Stimulated activated CD8-positive, alpha-beta memory T cell treated with anti-CD3 and anti-CD28 coated beads, Interleukin-15, amount 100 ng/mL, for 24 hours (primary cell): ENCODE measurements at regions not wholly inside any gene's neighbourhood (a gene's known extent, or its start where the extent isn't known, plus 50 kb on each side); places are given as distances from the start of the nearest gene placed in this dataset.
"Not testable (repeated sequence)": the region's sequence is repeated elsewhere in the genome, so short reads cannot be mapped to it uniquely, and the experiment has no call there.

Experiments
- DNase-seq: peaks from one replicate; pipeline ENCODE4 v3.0.0-alpha.2; 2020; ENCODE audit warnings: low read depth

DNA sequence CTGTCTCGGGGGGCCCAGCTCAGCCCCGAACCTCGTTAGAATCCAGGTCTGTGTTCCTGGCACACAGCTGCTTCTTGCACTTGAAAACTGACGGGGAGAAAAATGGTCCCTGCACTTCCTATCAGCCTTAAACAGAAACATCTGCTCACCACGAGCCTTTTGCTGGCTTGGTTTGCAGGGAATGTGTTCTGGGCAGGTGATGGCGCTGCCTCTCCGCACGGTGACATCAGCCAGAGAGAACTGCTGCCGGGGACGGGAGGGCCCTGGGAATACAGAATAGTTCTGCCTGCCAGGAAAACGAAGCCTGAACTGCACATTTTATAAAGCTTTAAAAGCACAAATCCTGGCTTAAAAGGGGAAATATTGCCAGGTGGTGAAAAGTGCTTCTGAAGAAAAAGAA lies 622.5 kb downstream of the TYW1 start:
- no peak for DNase-seq

GRCh38 chr7:67620216-67620933 lies 623.7 kb downstream of the TYW1 start:
- no peak for DNase-seq

GRCh38 chr7:67621704-67622103 lies 625.1 kb downstream of the TYW1 start:
- DNase-seq, result no peak

- DNase-seq, result no peak
Measured at GRCh38 chr7:67625257-67625737, 628.7 kb downstream of the TYW1 start.

GRCh38 chr7:67631476-67631875 lies 634.8 kb downstream of the TYW1 start:
- DNase-seq, result no peak

DNA sequence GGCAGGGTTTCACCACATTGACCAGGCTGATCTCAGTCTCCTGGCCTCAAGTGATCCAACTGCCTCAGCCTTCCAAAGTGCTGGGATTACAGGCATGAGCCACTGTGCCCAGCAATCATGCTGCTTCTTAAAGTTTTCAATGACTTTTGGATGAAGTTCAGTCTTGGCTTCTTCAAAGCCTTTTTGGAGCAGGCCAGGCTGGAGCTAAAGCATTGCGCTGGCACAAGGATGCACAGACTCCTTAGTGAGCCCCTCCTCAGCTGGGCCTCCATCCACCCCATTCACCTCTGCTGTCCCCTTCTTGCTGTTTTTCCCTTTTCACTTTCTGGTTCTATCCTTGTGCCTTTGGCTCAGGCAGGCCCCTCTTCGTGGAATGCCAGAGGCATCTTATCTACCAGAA lies 638.6 kb downstream of the TYW1 start:
- no peak for DNase-seq

DNA sequence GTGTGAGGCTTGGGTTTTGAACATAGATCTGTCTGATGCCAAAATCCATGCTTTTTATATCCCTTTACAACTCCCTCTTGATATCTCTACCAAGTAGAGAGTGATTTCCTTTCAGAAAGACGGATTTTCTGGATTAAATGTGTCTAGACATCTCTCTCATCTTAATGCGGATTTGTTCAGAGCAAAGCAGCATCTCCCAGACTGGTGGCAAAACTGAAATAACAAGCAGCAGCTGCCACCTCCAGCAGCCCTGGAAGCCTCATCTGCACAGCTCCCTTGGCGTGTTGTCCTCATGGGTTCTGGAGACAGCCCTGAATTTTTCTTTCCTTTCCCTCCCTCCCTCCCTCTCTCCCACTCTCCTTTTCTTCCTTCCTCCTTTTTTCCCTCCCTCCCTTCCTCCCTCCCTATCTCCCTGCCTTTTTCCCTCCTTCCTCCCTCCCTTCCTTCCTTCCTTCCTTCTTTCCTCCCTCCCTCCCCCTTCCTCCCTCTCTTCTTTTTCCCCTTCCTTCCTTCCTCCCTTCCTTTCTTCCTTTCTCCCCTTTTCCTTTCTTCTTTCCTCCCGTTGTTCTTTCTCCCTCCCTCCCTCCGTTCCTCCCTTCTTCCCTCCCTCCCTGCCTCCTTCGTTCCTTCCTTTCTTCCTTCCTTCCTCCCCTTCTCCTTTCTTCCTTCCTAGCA lies 639.9 kb downstream of the TYW1 start:
- DNase-seq, result no peak

DNA sequence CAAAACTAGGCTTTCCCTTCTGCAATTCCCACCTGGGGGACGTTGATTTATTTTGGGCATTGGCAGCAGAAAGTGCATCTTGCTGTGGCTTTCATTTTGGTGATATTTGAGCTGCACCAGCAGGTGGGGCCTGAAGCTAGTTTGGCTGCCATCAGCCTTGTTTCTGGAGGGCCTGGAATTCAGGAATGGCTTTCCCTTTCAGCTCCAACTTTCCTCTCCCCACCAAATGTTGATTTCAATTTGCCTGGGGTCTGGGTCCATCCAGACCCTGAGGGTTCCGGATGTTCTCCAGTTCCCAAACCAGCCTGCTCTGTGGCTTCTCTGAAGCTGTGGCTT lies 640.4 kb downstream of the TYW1 start:
- no peak for DNase-seq

DNA sequence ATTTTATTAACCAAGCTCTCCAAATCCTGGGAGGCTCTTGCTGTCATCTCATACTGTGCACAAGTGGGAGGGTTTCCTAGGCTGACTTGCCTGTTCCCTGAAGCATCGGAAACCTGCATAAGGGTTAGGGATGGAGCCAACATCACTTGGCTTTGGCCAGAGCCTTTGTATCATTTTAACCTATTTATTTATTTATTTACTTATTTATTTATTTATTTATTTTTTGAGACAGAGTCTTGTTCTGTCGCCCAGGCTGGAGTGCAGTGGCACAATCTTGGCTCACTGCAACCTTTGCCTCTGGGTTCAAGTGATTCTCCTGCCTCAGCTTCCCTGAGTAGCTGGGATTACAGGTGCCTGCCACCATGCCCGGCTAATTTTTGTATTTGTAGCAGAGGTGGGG lies 645.9 kb downstream of the TYW1 start:
- not testable (repeated sequence) for DNase-seq

DNA sequence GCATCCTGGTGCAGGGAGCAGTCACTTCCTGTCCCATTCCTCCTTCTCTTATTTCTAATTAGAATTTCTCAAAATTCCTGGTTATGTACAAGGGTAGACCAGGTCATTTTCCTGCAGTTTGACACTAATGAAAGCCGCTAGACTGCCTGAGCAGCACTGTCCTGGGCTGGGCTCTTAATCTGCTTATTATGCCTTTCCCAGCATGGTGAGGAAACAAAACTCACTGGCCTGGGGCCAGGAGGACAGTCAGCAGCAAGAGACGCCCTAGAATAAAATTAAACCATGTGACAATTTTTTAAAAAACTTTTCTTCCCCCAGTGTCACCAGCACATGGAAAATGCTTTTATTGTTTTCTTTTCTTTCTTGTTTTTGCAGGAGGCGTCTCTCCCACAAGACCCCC lies 647.5 kb downstream of the TYW1 start:
- DNase-seq, result no peak

GRCh38 chr7:67652937-67653336 lies 656.3 kb downstream of the TYW1 start:
- no peak for DNase-seq

DNA sequence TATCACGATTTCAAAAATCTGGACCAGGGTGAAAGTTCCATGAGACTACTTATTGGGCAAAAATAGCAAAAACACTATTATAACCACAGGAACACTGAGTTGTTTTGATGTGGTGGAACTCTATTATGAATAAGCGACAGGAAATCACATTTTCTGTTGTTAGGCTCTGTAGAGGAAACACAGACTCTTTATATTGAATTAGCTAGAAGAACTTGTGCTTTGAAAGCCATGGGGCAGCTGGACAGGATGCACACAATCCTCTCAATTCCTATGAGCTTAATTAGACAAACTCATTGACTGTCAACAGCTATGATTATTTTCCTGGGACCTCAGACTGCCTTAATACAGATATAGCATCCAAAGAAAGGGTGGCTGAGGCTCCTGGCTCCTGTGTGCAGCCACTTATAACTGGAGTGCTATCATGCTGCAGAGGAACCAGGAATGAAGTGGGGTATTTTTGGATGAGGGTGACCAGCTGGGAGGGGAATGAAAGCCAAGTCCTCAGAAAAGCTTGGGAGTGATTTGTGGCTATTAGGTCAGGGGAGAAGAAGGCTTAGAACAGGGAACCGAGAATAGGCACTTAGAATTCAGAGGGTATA lies 657.3 kb downstream of the TYW1 start:
- no peak for DNase-seq

GRCh38 chr7:67654642-67655041 lies 658.0 kb downstream of the TYW1 start:
- no peak for DNase-seq

DNA sequence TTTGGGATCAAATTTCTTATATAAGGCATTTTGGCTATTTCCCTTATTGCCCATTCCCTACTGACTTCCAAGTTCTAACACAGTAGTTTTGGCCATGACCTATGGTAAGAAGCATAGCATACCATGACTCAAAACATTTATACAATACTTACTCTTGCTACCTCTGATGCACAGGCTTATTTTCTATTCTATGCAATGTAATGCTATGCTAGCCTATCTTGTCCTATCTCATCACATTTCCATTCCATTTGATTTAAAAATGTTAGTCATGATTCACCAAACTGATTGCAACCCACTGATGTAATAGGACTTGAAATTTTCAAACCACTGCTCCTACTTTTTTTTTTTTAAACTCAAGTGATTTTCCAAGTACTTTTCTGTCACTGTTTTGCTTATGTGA lies 658.5 kb downstream of the TYW1 start:
- DNase-seq, result no peak

DNA sequence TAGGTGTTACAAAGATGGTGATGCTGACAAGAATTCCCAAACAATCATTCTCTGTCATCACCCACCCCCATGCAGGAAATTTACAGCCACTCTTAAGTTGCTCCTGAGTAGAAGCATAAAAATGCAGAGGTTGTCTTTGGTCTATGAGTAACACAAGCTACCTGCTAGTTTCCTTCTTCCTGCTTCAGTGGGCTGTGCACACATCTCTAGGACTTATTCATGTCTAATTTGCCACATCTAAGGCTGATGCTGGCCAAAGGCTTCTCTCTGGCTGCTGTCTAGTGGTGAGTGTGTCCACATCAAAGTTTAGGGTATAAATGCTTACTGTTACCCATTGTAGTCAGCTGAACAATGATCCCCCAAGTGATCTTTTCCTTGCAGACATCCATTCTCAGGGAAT lies 662.5 kb downstream of the TYW1 start:
- DNase-seq, result no peak

GRCh38 chr7:67662804-67663203 lies 666.2 kb downstream of the TYW1 start:
- no peak for DNase-seq

GRCh38 chr7:67663644-67664043 lies 667.0 kb downstream of the TYW1 start:
- no peak for DNase-seq

- DNase-seq, result not testable (repeated sequence)
Measured at GRCh38 chr7:67666359-67666758, 669.7 kb downstream of the TYW1 start.

DNA sequence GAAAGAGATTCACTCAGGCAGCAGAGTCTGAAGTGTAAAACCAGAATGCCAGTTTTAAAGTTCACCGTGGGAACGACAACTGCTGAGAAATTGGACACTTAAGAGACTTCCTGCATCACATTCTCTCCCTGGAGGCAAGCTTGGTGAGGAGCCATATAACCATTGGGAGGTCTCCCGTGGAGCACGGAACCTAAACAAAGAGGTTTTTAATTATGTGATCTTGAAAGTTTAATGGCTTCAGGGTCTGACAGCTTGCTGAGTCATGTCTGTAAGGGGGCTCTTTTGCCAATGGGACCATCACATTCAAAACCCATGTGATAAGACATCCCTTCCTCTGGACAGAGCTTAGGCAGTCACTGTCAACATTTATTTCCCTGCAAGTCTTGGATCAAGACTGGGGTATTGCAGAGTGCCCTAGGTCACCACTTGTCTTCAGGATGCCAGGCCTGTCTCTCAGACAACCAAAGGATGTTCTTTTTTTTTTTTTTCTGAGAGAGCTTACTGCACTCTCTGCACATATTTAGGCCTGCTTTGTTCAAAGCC lies 674.4 kb downstream of the TYW1 start:
- DNase-seq, result no peak

- DNase-seq, result no peak
Measured at GRCh38 chr7:67673861-67674260, 677.2 kb downstream of the TYW1 start.

- DNase-seq, result not testable (repeated sequence)
Measured at GRCh38 chr7:67674862-67675261, 678.2 kb downstream of the TYW1 start.

GRCh38 chr7:67675971-67676370 lies 679.3 kb downstream of the TYW1 start:
- DNase-seq, result no peak

GRCh38 chr7:67678419-67678818 lies 681.8 kb downstream of the TYW1 start:
- no peak for DNase-seq
